NCI-H2171 treated with DMSO at 0.1 percent for 48 hours (cell line): ENCODE measurements at regions not wholly inside any gene's neighbourhood (a gene's known extent, or its start where the extent isn't known, plus 50 kb on each side); places are given as distances from the start of the nearest gene placed in this dataset.

Experiments
- DNase-seq: peaks from one replicate; lab custom pipeline; 2025; lab: John Stamatoyannopoulos, UW

GRCh38 chr5:130251931-130252330 lies 347.7 kb downstream of the CHSY3 start:
- DNase-seq = no peak

GRCh38 chr5:130243641-130244040 lies 339.4 kb downstream of the CHSY3 start:
- no peak for DNase-seq

- no peak for DNase-seq
Observed at GRCh38 chr5:130237721-130238120, 333.5 kb downstream of the CHSY3 start.
